ENCODE measurements at regions not wholly inside any gene's neighbourhood (a gene's known extent, or its start where the extent isn't known, plus 50 kb on each side); places are given as distances from the start of the nearest gene placed in this dataset.

- TF ChIP-seq ZFP62 (CRISPR knock-in tag; IDR thresholded peaks at IDR 0.05) (no peak), NFRKB (IDR thresholded peaks at IDR 0.05) (no peak), BRCA1 (CRISPR knock-in tag; IDR thresholded peaks at IDR 0.05) (no peak), XBP1 (CRISPR knock-in tag; IDR thresholded peaks at IDR 0.05) (no peak), SNAPC4 (CRISPR knock-in tag; IDR thresholded peaks at IDR 0.05) (no peak), ZBTB38 (CRISPR knock-in tag; IDR thresholded peaks at IDR 0.05) (no peak), ZBTB42 (CRISPR knock-in tag; IDR thresholded peaks at IDR 0.05) (no peak), ZNF703 (CRISPR knock-in tag; IDR thresholded peaks at IDR 0.05; ENCODE audit: borderline replicate concordance) (no peak), ZNF235 (CRISPR knock-in tag; IDR thresholded peaks at IDR 0.05; ENCODE audit: borderline replicate concordance) (no peak), CREB3 (CRISPR knock-in tag; IDR thresholded peaks at IDR 0.05) (no peak), UBTF (CRISPR knock-in tag; IDR thresholded peaks at IDR 0.05) (no peak)
These were observed 547.2 kb upstream of the ADGRL3 start (continued) for GRCh38 chr4:60652933-60653332.
